ENCODE measurements at regions not wholly inside any gene's neighbourhood (a gene's known extent, or its start where the extent isn't known, plus 50 kb on each side); places are given as distances from the start of the nearest gene placed in this dataset.

DNA sequence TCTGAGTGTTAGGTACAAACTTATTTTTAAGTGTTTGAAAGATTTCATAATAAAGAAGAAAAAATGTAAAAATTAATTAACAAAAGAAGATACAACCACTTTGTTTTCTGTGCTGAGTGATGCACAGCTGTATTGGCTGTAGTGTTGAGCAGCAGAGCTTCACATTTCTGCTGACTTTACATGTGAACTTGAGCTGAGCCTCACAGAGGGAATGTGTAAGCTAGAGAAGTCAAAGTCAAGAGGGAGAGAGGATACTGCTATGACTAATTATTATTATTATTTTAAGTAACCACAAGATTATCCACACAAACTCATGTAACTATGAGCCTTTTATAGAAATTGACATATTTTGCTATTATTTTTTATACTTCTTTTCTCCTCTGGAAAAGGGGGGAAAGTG is 159.1 kb upstream of the ZSWIM2 start (continued):
- TF ChIP-seq ZNF707 (tag by site-specific recombination; IDR thresholded peaks at IDR 0.05): no peak

DNA sequence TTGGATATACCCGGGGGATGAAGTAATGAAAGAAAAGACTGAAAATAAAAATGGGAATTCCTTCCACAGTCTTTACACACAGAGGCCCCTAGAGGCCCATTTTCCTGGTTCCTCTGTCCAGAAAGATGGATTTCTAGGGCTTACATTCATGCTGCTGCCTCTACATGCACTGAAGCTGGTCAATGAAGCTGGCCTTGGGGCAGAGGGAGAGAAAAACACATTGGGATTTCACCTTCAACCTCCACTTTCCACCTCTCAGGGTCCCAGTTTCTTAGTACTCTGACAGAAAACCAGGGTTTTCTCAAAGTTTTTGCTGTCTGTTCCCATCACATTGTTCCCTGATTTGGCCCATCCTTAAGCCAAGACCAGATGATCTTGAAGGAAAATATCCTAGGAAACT is 154.6 kb upstream of the ZSWIM2 start:
- Histone ChIP-seq H3K4me3 (ENCODE audit: low read depth, low read length) (no peak overlapping the region), H3K4me1 (ENCODE audit: control insufficient read depth, insufficient read depth, low read length) (no peaks in the 10 kb centered on the region), H3K36me3 (ENCODE audit: control insufficient read depth in 2 of 2, insufficient read depth in 1 of 2, low read length in 2 of 2) (no peaks in the 10 kb centered on the region), H3K9me3 (ENCODE audit: control insufficient read depth, insufficient read depth, low read depth, low read length) (no peaks in the 10 kb centered on the region), H3K27ac (ENCODE audit: extremely low read depth, low read depth, low read length) (no peak overlapping the region)
- no peak for TF ChIP-seq ZFP69B (tag by site-specific recombination; IDR thresholded peaks at IDR 0.05)
- TF ChIP-seq, protein P1, sequence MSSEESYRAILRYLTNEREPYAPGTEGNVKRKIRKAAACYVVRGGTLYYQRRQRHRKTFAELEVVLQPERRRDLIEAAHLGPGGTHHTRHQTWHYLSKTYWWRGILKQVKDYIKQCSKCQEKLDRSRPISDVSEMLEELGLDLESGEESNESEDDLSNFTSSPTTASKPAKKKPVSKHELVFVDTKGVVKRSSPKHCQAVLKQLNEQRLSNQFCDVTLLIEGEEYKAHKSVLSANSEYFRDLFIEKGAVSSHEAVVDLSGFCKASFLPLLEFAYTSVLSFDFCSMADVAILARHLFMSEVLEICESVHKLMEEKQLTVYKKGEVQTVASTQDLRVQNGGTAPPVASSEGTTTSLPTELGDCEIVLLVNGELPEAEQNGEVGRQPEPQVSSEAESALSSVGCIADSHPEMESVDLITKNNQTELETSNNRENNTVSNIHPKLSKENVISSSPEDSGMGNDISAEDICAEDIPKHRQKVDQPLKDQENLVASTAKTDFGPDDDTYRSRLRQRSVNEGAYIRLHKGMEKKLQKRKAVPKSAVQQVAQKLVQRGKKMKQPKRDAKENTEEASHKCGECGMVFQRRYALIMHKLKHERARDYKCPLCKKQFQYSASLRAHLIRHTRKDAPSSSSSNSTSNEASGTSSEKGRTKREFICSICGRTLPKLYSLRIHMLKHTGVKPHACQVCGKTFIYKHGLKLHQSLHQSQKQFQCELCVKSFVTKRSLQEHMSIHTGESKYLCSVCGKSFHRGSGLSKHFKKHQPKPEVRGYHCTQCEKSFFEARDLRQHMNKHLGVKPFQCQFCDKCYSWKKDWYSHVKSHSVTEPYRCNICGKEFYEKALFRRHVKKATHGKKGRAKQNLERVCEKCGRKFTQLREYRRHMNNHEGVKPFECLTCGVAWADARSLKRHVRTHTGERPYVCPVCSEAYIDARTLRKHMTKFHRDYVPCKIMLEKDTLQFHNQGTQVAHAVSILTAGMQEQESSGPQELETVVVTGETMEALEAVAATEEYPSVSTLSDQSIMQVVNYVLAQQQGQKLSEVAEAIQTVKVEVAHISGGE (tag by site-specific recombination; conservative IDR thresholded peaks at IDR 0.05; ENCODE audit: low read depth): no peak
- no peak for TF ChIP-seq ZNF677 (tag by site-specific recombination; IDR thresholded peaks at IDR 0.05)
- no peak for TF ChIP-seq ZNF423 (tag by site-specific recombination; IDR thresholded peaks at IDR 0.05)
- TF ChIP-seq REPIN1 (tag by site-specific recombination; IDR thresholded peaks at IDR 0.05; ENCODE audit: low read depth): no peak
- no peak for TF ChIP-seq ZNF549 (tag by site-specific recombination; IDR thresholded peaks at IDR 0.05)
- TF ChIP-seq, protein P2, sequence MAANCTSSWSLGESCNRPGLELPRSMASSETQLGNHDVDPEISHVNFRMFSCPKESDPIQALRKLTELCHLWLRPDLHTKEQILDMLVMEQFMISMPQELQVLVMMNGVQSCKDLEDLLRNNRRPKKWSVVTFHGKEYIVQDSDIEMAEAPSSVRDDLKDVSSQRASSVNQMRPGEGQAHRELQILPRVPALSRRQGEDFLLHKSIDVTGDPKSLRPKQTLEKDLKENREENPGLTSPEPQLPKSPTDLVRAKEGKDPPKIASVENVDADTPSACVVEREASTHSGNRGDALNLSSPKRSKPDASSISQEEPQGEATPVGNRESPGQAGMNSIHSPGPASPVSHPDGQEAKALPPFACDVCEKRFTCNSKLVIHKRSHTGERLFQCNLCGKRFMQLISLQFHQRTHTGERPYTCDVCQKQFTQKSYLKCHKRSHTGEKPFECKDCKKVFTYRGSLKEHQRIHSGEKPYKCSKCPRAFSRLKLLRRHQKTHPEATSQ (tag by site-specific recombination; IDR thresholded peaks at IDR 0.05): no peak
- no peak for TF ChIP-seq ZFP37 (tag by site-specific recombination; IDR thresholded peaks at IDR 0.05)
- TF ChIP-seq ZNF48 (tag by site-specific recombination; IDR thresholded peaks at IDR 0.05): no peak
- no peak for TF ChIP-seq KLF1 (tag by site-specific recombination; IDR thresholded peaks at IDR 0.05)
- CTCF ChIA-PET: no interaction called here
- POLR2A ChIA-PET: no interaction called here

DNA sequence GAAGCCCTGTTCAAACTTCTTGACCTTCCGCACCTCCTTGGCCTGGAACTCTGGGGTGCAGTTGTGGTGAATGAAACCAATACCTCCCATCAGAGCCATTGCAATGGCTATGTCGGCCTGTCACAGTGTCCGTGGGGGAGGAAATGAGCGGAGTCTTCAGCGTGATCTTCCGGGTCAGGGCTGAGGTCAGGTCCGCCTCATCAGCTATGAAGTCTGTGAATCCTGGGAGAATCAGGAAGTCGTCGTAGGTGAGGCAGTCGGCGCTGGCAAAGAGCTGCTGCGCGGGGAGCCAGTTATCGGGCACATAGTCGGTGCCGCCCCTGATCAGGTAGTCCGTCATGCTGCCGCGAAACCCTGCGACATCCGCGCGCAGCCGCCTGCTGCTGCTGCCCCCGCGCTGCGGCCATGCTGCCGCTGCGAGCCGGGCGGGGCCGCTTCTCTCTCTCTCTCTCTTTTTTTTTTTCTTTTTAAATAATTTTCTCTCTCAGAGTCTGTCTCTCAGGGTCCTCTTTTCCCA is 154.1 kb upstream of the ZSWIM2 start:
- ChIA-PET CTCF (no interaction called here), POLR2A (no interaction called here)
- no peaks in the 10 kb centered on the region for H3K9me3 ChIP-seq (ENCODE audit: control insufficient read depth, insufficient read depth, low read depth, low read length)
- no peak overlapping the region for H3K27ac ChIP-seq (ENCODE audit: extremely low read depth, low read depth, low read length)
- no peak overlapping the region for H3K4me3 ChIP-seq (ENCODE audit: low read depth, low read length)
- TF ChIP-seq ZBTB17 (tag by site-specific recombination; IDR thresholded peaks at IDR 0.05): 0 out of 2 replicates have a peak, but pooled peaks have one; percentile 11
- TF ChIP-seq ZNF560 (tag by site-specific recombination; IDR thresholded peaks at IDR 0.05; ENCODE audit: borderline replicate concordance): no peak
- TF ChIP-seq, protein P3, sequence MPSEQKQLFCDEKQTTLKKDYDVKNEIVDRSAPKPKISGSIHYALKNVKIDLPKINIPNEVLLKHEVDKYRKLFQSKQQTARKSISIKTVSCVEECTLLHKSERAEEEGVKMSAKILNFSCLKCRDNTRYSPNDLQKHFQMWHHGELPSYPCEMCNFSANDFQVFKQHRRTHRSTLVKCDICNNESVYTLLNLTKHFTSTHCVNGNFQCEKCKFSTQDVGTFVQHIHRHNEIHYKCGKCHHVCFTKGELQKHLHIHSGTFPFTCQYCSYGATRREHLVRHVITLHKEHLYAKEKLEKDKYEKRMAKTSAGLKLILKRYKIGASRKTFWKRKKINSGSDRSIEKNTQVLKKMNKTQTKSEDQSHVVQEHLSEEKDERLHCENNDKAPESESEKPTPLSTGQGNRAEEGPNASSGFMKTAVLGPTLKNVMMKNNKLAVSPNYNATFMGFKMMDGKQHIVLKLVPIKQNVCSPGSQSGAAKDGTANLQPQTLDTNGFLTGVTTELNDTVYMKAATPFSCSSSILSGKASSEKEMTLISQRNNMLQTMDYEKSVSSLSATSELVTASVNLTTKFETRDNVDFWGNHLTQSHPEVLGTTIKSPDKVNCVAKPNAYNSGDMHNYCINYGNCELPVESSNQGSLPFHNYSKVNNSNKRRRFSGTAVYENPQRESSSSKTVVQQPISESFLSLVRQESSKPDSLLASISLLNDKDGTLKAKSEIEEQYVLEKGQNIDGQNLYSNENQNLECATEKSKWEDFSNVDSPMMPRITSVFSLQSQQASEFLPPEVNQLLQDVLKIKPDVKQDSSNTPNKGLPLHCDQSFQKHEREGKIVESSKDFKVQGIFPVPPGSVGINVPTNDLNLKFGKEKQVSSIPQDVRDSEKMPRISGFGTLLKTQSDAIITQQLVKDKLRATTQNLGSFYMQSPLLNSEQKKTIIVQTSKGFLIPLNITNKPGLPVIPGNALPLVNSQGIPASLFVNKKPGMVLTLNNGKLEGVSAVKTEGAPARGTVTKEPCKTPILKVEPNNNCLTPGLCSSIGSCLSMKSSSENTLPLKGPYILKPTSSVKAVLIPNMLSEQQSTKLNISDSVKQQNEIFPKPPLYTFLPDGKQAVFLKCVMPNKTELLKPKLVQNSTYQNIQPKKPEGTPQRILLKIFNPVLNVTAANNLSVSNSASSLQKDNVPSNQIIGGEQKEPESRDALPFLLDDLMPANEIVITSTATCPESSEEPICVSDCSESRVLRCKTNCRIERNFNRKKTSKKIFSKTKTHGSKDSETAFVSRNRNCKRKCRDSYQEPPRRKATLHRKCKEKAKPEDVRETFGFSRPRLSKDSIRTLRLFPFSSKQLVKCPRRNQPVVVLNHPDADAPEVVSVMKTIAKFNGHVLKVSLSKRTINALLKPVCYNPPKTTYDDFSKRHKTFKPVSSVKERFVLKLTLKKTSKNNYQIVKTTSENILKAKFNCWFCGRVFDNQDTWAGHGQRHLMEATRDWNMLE (tag by site-specific recombination; conservative IDR thresholded peaks at IDR 0.05; ENCODE audit: low read depth): 0 out of 2 replicates have a peak, but pooled peaks have one; percentile 32
- no peaks in the 10 kb centered on the region for H3K4me1 ChIP-seq (ENCODE audit: control insufficient read depth, insufficient read depth, low read length)
- no peaks in the 10 kb centered on the region for H3K36me3 ChIP-seq (ENCODE audit: control insufficient read depth in 2 of 2, insufficient read depth in 1 of 2, low read length in 2 of 2)

All from HEK293 (cell line).